T-helper 2 cell (primary cell): ENCODE measurements at regions not wholly inside any gene's neighbourhood (a gene's known extent, or its start where the extent isn't known, plus 50 kb on each side); places are given as distances from the start of the nearest gene placed in this dataset.

Experiments used
- DNase-seq, 5 experiments: peaks; one replicate each; pipeline versions ENCODE4 v3.0.0 to v3.0.0-alpha.2; 2012 to 2022

GRCh38 chr2:2985020-2985419 lies 392.6 kb downstream of the EIPR1 start:
- no peak for DNase-seq

GRCh38 chr2:2981000-2981399 lies 396.6 kb downstream of the EIPR1 start:
- DNase-seq: no peak

- DNase-seq: no peak
Measured at GRCh38 chr2:2974982-2975381, 402.6 kb downstream of the EIPR1 start.

GRCh38 chr2:2960441-2961133 lies 417.0 kb downstream of the EIPR1 start:
- no peak for DNase-seq

- no peak for DNase-seq
Measured at GRCh38 chr2:2950403-2950952, 427.1 kb downstream of the EIPR1 start.

- no peak for DNase-seq
Measured at GRCh38 chr2:2947406-2947805, 430.2 kb downstream of the EIPR1 start.

GRCh38 chr2:2942906-2943305 lies 434.7 kb downstream of the EIPR1 start:
- DNase-seq: no peak

GRCh38 chr2:2942225-2942624 lies 435.4 kb downstream of the EIPR1 start:
- no peak for DNase-seq

- no peak for DNase-seq
Measured at GRCh38 chr2:2941205-2941604, 436.4 kb downstream of the EIPR1 start.

GRCh38 chr2:2940702-2941101 lies 436.9 kb downstream of the EIPR1 start:
- no peak for DNase-seq

GRCh38 chr2:2940061-2940460 lies 437.6 kb downstream of the EIPR1 start:
- no peak for DNase-seq

- no peak for DNase-seq
Measured at GRCh38 chr2:2939078-2939795, 438.4 kb downstream of the EIPR1 start.

- no peak for DNase-seq
Measured at GRCh38 chr2:2938481-2938880, 439.1 kb downstream of the EIPR1 start.

GRCh38 chr2:2935445-2936149 lies 442.0 kb downstream of the EIPR1 start:
- DNase-seq: no peak

GRCh38 chr2:2933426-2933825 lies 444.2 kb downstream of the EIPR1 start:
- no peak for DNase-seq

- no peak for DNase-seq
Measured at GRCh38 chr2:2932692-2933305, 444.8 kb downstream of the EIPR1 start.

- no peak for DNase-seq
Measured at GRCh38 chr2:2932189-2932588, 445.4 kb downstream of the EIPR1 start.

- DNase-seq: no peak
Measured at GRCh38 chr2:2931318-2932075, 446.1 kb downstream of the EIPR1 start.

- no peak for DNase-seq
Measured at GRCh38 chr2:2930841-2931240, 446.8 kb downstream of the EIPR1 start.

GRCh38 chr2:2926858-2927175 lies 450.8 kb downstream of the EIPR1 start:
- no peak for DNase-seq

GRCh38 chr2:2926009-2926857 lies 451.4 kb downstream of the EIPR1 start:
- peak in 1 of 5 experiments; percentile 30 for DNase-seq

- no peak for DNase-seq
Measured at GRCh38 chr2:2922156-2922555, 455.5 kb downstream of the EIPR1 start.
